Stimulated activated CD8-positive, alpha-beta memory T cell treated with anti-CD3 and anti-CD28 coated beads, Interleukin-4, amount 100 ng/mL, for 4 hours (primary cell): ENCODE measurements at regions not wholly inside any gene's neighbourhood (a gene's known extent, or its start where the extent isn't known, plus 50 kb on each side); places are given as distances from the start of the nearest gene placed in this dataset.

ENCODE experiments used
- DNase-seq, 2 donors: peaks; one replicate each; pipeline ENCODE4 v3.0.0-alpha.2; 2020; ENCODE audit warnings: low read depth in 2 of 2, low spot score in 1 of 2

GRCh38 chr10:20957744-20958143, 60.6 kb upstream of the NEBL start:
- DNase-seq, result no peak

- no peak for DNase-seq
Measured at GRCh38 chr10:20956843-20957242, 59.7 kb upstream of the NEBL start.

- no peak for DNase-seq
Measured at GRCh38 chr10:20955355-20955893, 58.3 kb upstream of the NEBL start.

- DNase-seq, result no peak
Measured at GRCh38 chr10:20954519-20954918, 57.4 kb upstream of the NEBL start.

GRCh38 chr10:20953120-20953519, 56.0 kb upstream of the NEBL start:
- no peak for DNase-seq

GRCh38 chr10:20949967-20950366, 52.9 kb upstream of the NEBL start:
- DNase-seq, result no peak

GRCh38 chr10:20948686-20949327, 51.7 kb upstream of the NEBL start:
- no peak for DNase-seq
